HepG2 (cell line): ENCODE measurements at regions not wholly inside any gene's neighbourhood (a gene's known extent, or its start where the extent isn't known, plus 50 kb on each side); places are given as distances from the start of the nearest gene placed in this dataset.

Source experiments
- NCOA2 ChIP-seq: sonication (generic); formaldehyde crosslinking; IDR thresholded peaks from 2 replicates; pipeline ENCODE4 v1.8.0; 2022; ENCODE audit warnings: inconsistent platforms
- ZNF232 ChIP-seq: sonication (generic); formaldehyde crosslinking; IDR thresholded peaks from 2 replicates; pipeline ENCODE4 v1.4.0; 2020; ENCODE audit warnings: missing genetic modification reagents, borderline replicate concordance
- TF ChIP-seq, protein P1 (sequence below), 2 experiments: sonication (generic) in 1 of 2; formaldehyde crosslinking in 1 of 2; IDR thresholded peaks; 2 replicates each; pipeline versions ENCODE4 v1.6.1 to v1.9.0; 2014 to 2022; ENCODE audit warnings: antibody characterized with exemption in 1 of 2, borderline replicate concordance in 1 of 2, inconsistent platforms in 1 of 2, low read depth in 1 of 2, missing genetic modification reagents in 1 of 2
- TF ChIP-seq, protein P2 (sequence below): sonication (generic); formaldehyde crosslinking; IDR thresholded peaks from 2 replicates; pipeline ENCODE4 v1.4.0; 2020; ENCODE audit warnings: low read depth, mild to moderate bottlenecking, missing genetic modification reagents

DNA sequence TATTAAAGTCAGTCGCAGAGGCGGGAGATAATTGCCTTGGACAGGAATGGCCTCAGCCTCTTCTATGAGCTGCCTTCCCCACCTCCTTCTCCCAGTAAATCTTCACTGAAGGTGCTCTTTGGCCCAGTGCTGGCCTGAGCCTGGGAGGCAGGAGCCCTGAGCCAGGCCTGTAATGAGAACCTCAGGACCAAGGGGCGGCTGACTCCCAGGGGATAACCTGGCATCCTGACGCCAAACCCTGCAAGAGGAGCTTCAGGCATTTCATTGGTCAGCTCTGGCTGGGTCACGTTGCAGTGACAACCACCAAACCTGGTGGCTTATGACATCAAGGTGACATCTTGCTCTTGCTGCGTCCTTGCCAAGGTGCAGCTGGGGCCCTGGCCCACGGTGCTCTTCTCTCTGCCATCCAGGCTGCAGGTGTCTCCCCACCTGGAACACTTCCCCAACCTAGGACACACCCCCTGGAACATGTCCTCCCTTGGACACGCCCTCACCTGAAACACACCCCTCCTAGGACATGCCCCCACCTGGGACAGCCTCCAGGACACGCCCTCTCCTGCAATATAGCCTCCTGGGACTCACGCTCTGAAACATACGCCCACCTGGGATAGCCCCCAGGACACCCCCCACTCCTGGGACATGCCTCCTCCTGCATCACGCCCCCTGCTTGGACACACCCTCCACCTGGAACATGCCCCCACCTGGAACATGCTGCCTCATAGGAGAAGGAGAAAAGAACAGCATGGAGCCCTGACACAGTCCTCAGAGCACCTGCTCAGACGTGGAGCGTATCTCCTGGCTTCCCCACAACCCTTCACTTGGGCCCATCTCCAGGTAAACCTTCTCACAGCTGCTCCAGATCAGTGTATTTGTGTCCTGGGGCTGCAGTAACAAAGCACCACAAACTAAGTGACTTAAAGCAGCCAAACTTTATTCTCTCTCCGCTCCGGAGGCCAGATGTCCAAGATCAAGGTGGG is 333.6 kb downstream of the NPHP4 start (continued):
- TF ChIP-seq, protein P1, sequence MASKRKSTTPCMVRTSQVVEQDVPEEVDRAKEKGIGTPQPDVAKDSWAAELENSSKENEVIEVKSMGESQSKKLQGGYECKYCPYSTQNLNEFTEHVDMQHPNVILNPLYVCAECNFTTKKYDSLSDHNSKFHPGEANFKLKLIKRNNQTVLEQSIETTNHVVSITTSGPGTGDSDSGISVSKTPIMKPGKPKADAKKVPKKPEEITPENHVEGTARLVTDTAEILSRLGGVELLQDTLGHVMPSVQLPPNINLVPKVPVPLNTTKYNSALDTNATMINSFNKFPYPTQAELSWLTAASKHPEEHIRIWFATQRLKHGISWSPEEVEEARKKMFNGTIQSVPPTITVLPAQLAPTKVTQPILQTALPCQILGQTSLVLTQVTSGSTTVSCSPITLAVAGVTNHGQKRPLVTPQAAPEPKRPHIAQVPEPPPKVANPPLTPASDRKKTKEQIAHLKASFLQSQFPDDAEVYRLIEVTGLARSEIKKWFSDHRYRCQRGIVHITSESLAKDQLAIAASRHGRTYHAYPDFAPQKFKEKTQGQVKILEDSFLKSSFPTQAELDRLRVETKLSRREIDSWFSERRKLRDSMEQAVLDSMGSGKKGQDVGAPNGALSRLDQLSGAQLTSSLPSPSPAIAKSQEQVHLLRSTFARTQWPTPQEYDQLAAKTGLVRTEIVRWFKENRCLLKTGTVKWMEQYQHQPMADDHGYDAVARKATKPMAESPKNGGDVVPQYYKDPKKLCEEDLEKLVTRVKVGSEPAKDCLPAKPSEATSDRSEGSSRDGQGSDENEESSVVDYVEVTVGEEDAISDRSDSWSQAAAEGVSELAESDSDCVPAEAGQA (IDR thresholded peaks at IDR 0.05; ENCODE audit: low read depth): no peak
- TF ChIP-seq, protein P1 (CRISPR knock-in tag; IDR thresholded peaks at IDR 0.05; ENCODE audit: borderline replicate concordance): no peak
- TF ChIP-seq, protein P2, sequence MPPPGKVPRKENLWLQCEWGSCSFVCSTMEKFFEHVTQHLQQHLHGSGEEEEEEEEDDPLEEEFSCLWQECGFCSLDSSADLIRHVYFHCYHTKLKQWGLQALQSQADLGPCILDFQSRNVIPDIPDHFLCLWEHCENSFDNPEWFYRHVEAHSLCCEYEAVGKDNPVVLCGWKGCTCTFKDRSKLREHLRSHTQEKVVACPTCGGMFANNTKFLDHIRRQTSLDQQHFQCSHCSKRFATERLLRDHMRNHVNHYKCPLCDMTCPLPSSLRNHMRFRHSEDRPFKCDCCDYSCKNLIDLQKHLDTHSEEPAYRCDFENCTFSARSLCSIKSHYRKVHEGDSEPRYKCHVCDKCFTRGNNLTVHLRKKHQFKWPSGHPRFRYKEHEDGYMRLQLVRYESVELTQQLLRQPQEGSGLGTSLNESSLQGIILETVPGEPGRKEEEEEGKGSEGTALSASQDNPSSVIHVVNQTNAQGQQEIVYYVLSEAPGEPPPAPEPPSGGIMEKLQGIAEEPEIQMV (CRISPR knock-in tag): no peak
- TF ChIP-seq ZNF232 (no peak), NCOA2 (CRISPR knock-in tag) (no peak)
